Stomach (tissue), 8 donors: ENCODE measurements at regions not wholly inside any gene's neighbourhood (a gene's known extent, or its start where the extent isn't known, plus 50 kb on each side); places are given as distances from the start of the nearest gene placed in this dataset.
"Not testable (repeated sequence)": the region's sequence is repeated elsewhere in the genome, so short reads cannot be mapped to it uniquely, and the experiment has no call there.

ENCODE experiments used
- DNase-seq, 2 donors: peaks; one replicate each; pipeline versions ENCODE4 v3.0.0 to v3.0.0-alpha.2; 2013 to 2019
- H3K27ac ChIP-seq, 5 donors: fragments of 200-600 bp in 4 of 5; sonication (generic) in 4 of 5; one replicate each; pipeline ENCODE4 v1.5.1; 2013 to 2019; ENCODE audit warnings: mild to moderate bottlenecking in 1 of 5, moderate library complexity in 1 of 5
- H3K27me3 ChIP-seq, 3 donors: fragments of 200-600 bp; sonication (generic); one replicate each; pipeline ENCODE4 v1.5.1; 2017 to 2019; ENCODE audit warnings: mixed run types in 1 of 3
- H3K36me3 ChIP-seq, 4 donors: fragments of 200-600 bp; sonication (generic); 1 replicate in 3 of 4; 2 replicates in 1 of 4; pipeline ENCODE4 v1.5.1; 2016 to 2019
- H3K4me1 ChIP-seq, 4 donors: fragments of 200-600 bp; sonication (generic); one replicate each; pipeline ENCODE4 v1.5.1; 2016 to 2019
- H3K4me3 ChIP-seq, 4 donors: fragments of 200-600 bp; sonication (generic) in 3 of 4; one replicate each; pipeline ENCODE4 v1.5.1; 2016 to 2019; ENCODE audit warnings: mild to moderate bottlenecking in 1 of 4
- H3K9me3 ChIP-seq, 4 donors: fragments of 200-600 bp; sonication (generic); one replicate each; pipeline ENCODE4 v1.5.1; 2016 to 2019
- CTCF ChIP-seq, 7 experiments: fragments of 450-650 bp in 4 of 7; fragments of 200-600 bp in 3 of 7; sonication (generic) in 3 of 7; IDR thresholded peaks; one replicate each; pipeline ENCODE4 v1.5.1; 2016 to 2019; ENCODE audit warnings: antibody characterized with exemption in 7 of 7, control low read depth in 2 of 7, mild to moderate bottlenecking in 1 of 7
- EP300 ChIP-seq: sonication (generic); formaldehyde crosslinking; IDR thresholded peaks from one replicate; pipeline ENCODE4 v1.6.1; 2017; ENCODE audit warnings: antibody characterized with exemption
- POLR2A ChIP-seq, 4 donors: fragments of 450-650 bp; IDR thresholded peaks; one replicate each; pipeline ENCODE4 v1.6.1; 2016; ENCODE audit warnings: antibody characterized with exemption in 4 of 4, control low read depth in 2 of 4, mild to moderate bottlenecking in 1 of 4, moderate library complexity in 1 of 4
- POLR2AphosphoS5 ChIP-seq, 3 donors: sonication (generic); formaldehyde crosslinking; IDR thresholded peaks; one replicate each; pipeline ENCODE4 v1.6.1; 2016; ENCODE audit warnings: antibody characterized with exemption in 3 of 3
- WGBS, 5 donors: extraction: QIAGEN DNeasy Blood & Tissue Kit in 3 of 5; methylation state at CpG; one replicate each; pipeline versions ENCODE4 v1.1.5 to v1.1.7; 2013 to 2018; 5-methylcytosine and 5-hydroxymethylcytosine counted together
- intact Hi-C: fragments of 100-400 bp; cut with DNase I; formaldehyde crosslinking; loops from one replicate; pipeline ENCODE4 v1.15.1; 2023; ENCODE audit warnings: low total_unique reads
- donor health status: healthy with polysubstance abuse.
- donor health status: Bipolar disorder and iron deficiency.
- donor health status: healthy.

GRCh38 chr14:37669242-37669641 lies 73.8 kb downstream of the TTC6 start:
- H3K36me3 ChIP-seq: no peaks in the 10 kb centered on the region
- TF ChIP-seq CTCF (IDR thresholded peaks at IDR 0.05): no peak
- TF ChIP-seq POLR2AphosphoS5 (IDR thresholded peaks at IDR 0.05): no peak
- TF ChIP-seq EP300: no peak
- TF ChIP-seq POLR2A (IDR thresholded peaks at IDR 0.05): no peak
- DNase-seq: no peak
- H3K27me3 ChIP-seq: no peaks in the 10 kb centered on the region
- intact Hi-C loops: no loop called here
- no peak overlapping the region for H3K4me3 ChIP-seq
- no peaks in the 10 kb centered on the region for H3K9me3 ChIP-seq
- H3K27ac ChIP-seq: no peak overlapping the region
- WGBS, 5 donors: 63 to 77% (median 65%) methylated on average over 3 of the region's 3 CpGs
- no peaks in the 10 kb centered on the region for H3K4me1 ChIP-seq

GRCh38 chr14:37673439-37673838 lies 78.0 kb downstream of the TTC6 start:
- TF ChIP-seq EP300: no peak
- no peak for TF ChIP-seq POLR2A (IDR thresholded peaks at IDR 0.05)
- no peak for TF ChIP-seq POLR2AphosphoS5 (IDR thresholded peaks at IDR 0.05)
- no peak for TF ChIP-seq CTCF (IDR thresholded peaks at IDR 0.05)
- DNase-seq: no peak
- WGBS, 5 donors: 64 to 80% (median 72%) methylated on average over 1 of the region's 1 CpG
- Histone ChIP-seq H3K4me1 (no peaks in the 10 kb centered on the region), H3K9me3 (no peaks in the 10 kb centered on the region), H3K36me3 (no peaks in the 10 kb centered on the region), H3K27ac (no peak overlapping the region), H3K27me3 (no peaks in the 10 kb centered on the region), H3K4me3 (no peak overlapping the region)
- intact Hi-C loops: no loop called here

- intact Hi-C loops: no loop called here
- H3K9me3 ChIP-seq: no peaks in the 10 kb centered on the region
- no peaks in the 10 kb centered on the region for H3K36me3 ChIP-seq
- H3K27me3 ChIP-seq: no peaks in the 10 kb centered on the region
- TF ChIP-seq EP300: no peak
- no peak overlapping the region for H3K27ac ChIP-seq
- H3K4me1 ChIP-seq: no peaks in the 10 kb centered on the region
- DNase-seq: no peak
- H3K4me3 ChIP-seq: no peak overlapping the region
- WGBS, 5 donors: 86 to 97% (median 94%) methylated on average over 3 of the region's 3 CpGs
These were observed 83.5 kb downstream of the TTC6 start for GRCh38 chr14:37678916-37679315.

- DNase-seq: no peak
- intact Hi-C loops: no loop called here
- no peaks in the 10 kb centered on the region for H3K27me3 ChIP-seq
- no peak overlapping the region for H3K4me3 ChIP-seq
- no peaks in the 10 kb centered on the region for H3K4me1 ChIP-seq
- no peak overlapping the region for H3K27ac ChIP-seq
- no peaks in the 10 kb centered on the region for H3K36me3 ChIP-seq
- H3K9me3 ChIP-seq: no peaks in the 10 kb centered on the region
- TF ChIP-seq CTCF (IDR thresholded peaks at IDR 0.05) (no peak), POLR2AphosphoS5 (IDR thresholded peaks at IDR 0.05) (no peak), POLR2A (IDR thresholded peaks at IDR 0.05) (no peak), EP300 (no peak)
- WGBS, 5 donors: 93 to 99% (median 97%) methylated on average over 3 of the region's 3 CpGs
These were observed 86.1 kb downstream of the TTC6 start for GRCh38 chr14:37681486-37681885.

- H3K27me3 ChIP-seq, intact Hi-C loops: not testable (repeated sequence)
These were observed 97.3 kb downstream of the TTC6 start for GRCh38 chr14:37692680-37693079.

GRCh38 chr14:37693420-37693819 lies 98.0 kb downstream of the TTC6 start:
- H3K4me1 ChIP-seq, H3K36me3 ChIP-seq, H3K4me3 ChIP-seq, H3K27me3 ChIP-seq, intact Hi-C loops, H3K27ac ChIP-seq, DNase-seq: not testable (repeated sequence)
- peaks cover 0 to 14% (median 7%) of the 10 kb centered on the region in 4 donors for H3K9me3 ChIP-seq
- 71 to 92% (median 88%) methylated on average over 1 of the region's 1 CpG for WGBS, 5 donors

More at GRCh38 chr14:37692680-37693079, 97.3 kb downstream of the TTC6 start:
- not testable (repeated sequence) for DNase-seq, H3K4me1 ChIP-seq, H3K4me3 ChIP-seq, H3K36me3 ChIP-seq, H3K27ac ChIP-seq
- H3K9me3 ChIP-seq: peaks cover 0 to 18% (median 7%) of the 10 kb centered on the region in 4 donors
